Activated CD4-positive, alpha-beta T cell treated with anti-CD3 and anti-CD28 coated beads for 4 hours (primary cell): ENCODE measurements at regions not wholly inside any gene's neighbourhood (a gene's known extent, or its start where the extent isn't known, plus 50 kb on each side); places are given as distances from the start of the nearest gene placed in this dataset.
"Not testable (repeated sequence)": the region's sequence is repeated elsewhere in the genome, so short reads cannot be mapped to it uniquely, and the experiment has no call there.

Experiments
- DNase-seq, 2 donors: peaks; one replicate each; pipeline ENCODE4 v3.0.0-alpha.2; 2020

- no peak for DNase-seq
Measured at GRCh38 chr12:56872366-56872765, 61.8 kb downstream of the SDR9C7 start.

- DNase-seq, result no peak
Measured at GRCh38 chr12:56867216-56867615, 67.0 kb downstream of the SDR9C7 start.

- DNase-seq, result no peak
Measured at GRCh38 chr12:56866493-56866892, 67.7 kb downstream of the SDR9C7 start.

GRCh38 chr12:56864318-56864717, 69.9 kb downstream of the SDR9C7 start:
- no peak for DNase-seq

GRCh38 chr12:56863789-56864188, 70.4 kb downstream of the SDR9C7 start:
- no peak for DNase-seq

GRCh38 chr12:56862264-56862663, 71.9 kb downstream of the SDR9C7 start:
- no peak for DNase-seq

- not testable (repeated sequence) for DNase-seq
Measured at GRCh38 chr12:56853392-56853978, 80.7 kb downstream of the SDR9C7 start.

GRCh38 chr12:56851462-56851861, 82.7 kb downstream of the SDR9C7 start:
- no peak for DNase-seq

- no peak for DNase-seq
Measured at GRCh38 chr12:56840922-56841321, 77.8 kb downstream of the HSD17B6 start.

GRCh38 chr12:56839915-56840325, 76.8 kb downstream of the HSD17B6 start:
- DNase-seq, result peak in 1 of 2 donors; percentile 9

- no peak for DNase-seq
Measured at GRCh38 chr12:56839489-56839848, 76.3 kb downstream of the HSD17B6 start.

GRCh38 chr12:56838621-56839488, 75.7 kb downstream of the HSD17B6 start:
- DNase-seq, result no peak
